ENCODE measurements at regions not wholly inside any gene's neighbourhood (a gene's known extent, or its start where the extent isn't known, plus 50 kb on each side); places are given as distances from the start of the nearest gene placed in this dataset.
"Not testable (repeated sequence)": the region's sequence is repeated elsewhere in the genome, so short reads cannot be mapped to it uniquely, and the experiment has no call there.

GRCh38 chr13:59038824-59039223, 1124.9 kb downstream of the DIAPH3 start:
- DNase-seq: no peak

GRCh38 chr13:59043016-59043415, 1120.7 kb downstream of the DIAPH3 start:
- DNase-seq: no peak

DNA sequence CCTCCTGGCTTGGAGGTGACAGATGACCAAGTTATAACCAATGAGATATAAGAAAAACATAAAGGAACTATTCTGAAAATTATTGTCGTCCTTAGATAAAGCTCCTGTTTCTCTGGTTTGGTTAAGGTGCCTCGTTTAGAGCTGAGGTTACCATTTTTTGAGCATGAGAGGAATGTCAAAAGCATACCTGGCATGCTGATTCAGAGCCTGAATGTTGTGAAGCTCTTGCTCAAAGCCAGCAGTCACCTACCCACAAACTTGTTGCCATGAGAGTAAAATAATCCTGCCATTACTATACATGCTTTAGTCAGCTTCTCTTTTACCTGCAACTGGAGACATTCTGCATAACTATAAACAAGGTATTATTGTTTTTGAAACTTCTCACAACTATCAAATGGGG, 1116.2 kb downstream of the DIAPH3 start:
- DNase-seq: no peak

- DNase-seq: no peak
Measured at GRCh38 chr13:59061621-59062020, 1102.1 kb downstream of the DIAPH3 start.

DNA sequence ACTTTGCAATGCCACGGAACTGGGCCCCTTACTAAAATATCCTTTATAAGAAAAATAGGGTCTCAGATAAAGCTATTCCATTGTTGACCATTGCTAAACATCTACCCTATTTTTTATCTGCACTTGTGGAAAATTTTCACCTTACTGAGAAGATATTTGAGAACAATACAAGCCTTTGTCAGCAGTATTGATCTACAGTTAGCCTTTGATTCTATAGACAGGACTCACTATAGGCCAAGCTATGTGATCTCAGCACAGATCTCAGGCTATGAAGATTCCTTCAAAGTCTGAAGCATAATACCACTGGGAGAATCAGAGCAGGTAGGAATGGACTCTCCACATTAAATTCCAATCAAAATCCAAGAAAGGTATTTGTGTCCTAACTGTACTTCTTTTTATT, 1099.7 kb downstream of the DIAPH3 start:
- no peak for DNase-seq

- DNase-seq: not testable (repeated sequence)
Measured at GRCh38 chr13:59076386-59076785, 1087.3 kb downstream of the DIAPH3 start.

GRCh38 chr13:59086147-59086546, 1077.6 kb downstream of the DIAPH3 start:
- no peak for DNase-seq

- DNase-seq: no peak
Measured at GRCh38 chr13:59088716-59089115, 1075.0 kb downstream of the DIAPH3 start.

DNA sequence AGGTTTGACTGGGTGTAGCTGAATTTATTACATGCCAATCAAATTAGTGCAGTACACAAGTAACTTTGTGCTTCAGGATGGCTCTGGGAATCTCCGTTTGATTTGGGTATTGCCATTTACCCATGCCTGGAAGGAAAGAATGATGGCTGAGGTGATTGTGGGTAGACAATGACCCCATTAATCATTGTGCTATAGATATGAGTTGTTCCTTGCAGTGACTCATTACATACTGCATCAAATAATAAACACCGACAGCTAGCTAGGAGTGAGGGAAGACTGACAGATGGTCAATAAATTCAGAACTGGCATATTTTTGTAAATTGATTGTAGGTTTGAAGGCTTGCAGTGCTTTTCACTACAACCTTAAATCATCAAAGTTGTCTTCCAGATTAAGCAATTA, 1069.5 kb downstream of the DIAPH3 start:
- no peak for DNase-seq

- DNase-seq: no peak
Measured at GRCh38 chr13:59099182-59099974, 1064.3 kb downstream of the DIAPH3 start.

DNA sequence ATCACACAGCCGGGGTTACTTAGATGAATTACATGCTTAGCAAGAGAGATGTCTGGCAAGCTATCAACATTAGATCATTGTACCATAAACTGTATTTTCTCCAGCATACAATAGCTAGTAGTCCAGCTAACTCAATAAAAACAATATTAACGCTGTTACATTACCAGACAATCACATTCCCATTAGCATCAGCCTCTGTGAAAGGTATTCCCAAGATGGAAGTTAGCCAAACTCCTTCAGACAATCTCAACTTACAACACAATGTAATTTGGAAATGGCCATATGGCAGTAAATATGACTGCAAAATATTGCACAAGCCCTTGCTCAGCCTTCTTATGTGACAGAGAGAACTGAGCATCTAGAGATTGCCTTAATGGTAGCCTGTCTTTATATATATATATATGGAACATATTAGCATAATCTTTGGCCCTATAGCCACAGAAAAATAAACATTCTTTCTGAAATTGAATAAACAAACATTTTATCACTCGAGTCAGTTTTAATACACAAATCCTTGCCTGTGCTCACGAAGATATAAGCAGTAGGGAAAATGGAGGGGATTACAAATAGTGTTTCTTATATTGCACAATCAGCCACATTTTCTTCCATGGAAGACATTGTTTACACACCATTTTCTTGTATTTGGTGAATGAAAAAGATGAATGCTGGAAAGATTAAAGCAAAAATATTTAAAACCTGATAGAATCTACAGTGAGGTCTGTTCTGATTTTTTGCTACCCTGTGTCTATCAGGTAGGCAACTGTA, 1060.5 kb downstream of the DIAPH3 start:
- DNase-seq: no peak

DNA sequence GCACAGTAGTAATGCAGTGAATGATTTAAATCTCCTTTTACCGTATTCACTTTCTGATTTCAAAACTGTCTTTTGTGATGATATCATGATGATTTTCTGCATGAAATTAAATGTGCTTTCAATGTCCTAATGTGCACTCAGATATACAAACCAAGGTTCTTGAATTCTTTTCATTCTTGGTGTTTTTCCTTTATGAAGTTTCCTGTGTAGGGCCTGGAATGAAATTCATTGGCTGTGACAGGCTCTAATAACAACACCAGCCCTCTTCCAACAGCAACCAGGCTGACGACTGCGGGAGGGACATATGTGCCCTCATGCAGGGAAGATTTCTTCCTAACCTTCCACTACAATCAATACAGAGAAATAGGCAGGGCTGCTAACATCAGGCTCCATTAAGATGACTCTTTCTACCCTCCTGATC, 1052.0 kb downstream of the DIAPH3 start:
- no peak for DNase-seq

- no peak for DNase-seq
Measured at GRCh38 chr13:59112221-59112718, 1051.5 kb downstream of the DIAPH3 start.

DNA sequence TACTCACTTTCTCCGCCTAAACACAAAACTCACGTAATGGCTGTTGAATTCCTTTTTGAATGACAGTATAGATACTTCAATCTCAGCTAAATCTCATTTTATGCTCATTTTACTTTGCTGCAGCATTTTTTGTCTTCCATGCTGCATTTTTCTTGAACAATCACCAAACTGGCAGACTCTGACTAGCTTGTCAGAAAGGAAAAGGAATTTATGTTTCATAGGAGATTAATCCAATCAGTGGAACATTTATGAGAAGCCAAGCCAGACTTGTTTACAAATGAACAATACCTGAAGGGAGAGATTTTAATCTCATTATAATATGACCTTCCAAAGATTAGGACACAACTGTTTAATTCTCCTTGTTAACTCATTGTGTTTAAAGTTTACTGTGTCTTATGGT, 1044.3 kb downstream of the DIAPH3 start:
- no peak for DNase-seq

DNA sequence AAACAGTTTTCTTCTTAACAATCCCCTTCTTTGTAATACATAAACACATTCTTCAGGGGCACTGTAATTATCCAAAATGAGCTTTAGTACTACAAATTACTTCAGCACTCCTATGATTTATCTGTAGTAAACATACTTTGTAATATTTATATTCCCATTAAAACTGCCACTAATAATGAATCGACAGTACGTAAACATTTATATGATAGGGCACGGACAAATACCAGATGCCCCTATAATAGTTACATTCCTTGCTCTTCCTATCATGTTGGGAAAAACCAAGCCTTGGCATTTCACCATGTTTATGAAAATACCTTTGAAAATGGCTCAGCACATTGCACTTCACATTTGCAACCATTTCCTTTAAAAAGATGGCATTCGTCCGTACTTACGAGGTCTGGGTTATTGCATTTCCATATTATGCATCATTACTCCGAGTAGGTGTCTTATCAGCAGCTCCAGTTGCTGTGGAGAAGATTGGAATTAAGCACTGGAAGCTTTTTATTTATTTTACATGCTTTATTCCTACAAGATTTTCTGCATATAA, 1043.4 kb downstream of the DIAPH3 start:
- DNase-seq: no peak

- no peak for DNase-seq
Measured at GRCh38 chr13:59121507-59121906, 1042.2 kb downstream of the DIAPH3 start.

GRCh38 chr13:59126474-59126873, 1037.3 kb downstream of the DIAPH3 start:
- no peak for DNase-seq

- no peak for DNase-seq
Measured at GRCh38 chr13:59133903-59134302, 1029.8 kb downstream of the DIAPH3 start.

DNA sequence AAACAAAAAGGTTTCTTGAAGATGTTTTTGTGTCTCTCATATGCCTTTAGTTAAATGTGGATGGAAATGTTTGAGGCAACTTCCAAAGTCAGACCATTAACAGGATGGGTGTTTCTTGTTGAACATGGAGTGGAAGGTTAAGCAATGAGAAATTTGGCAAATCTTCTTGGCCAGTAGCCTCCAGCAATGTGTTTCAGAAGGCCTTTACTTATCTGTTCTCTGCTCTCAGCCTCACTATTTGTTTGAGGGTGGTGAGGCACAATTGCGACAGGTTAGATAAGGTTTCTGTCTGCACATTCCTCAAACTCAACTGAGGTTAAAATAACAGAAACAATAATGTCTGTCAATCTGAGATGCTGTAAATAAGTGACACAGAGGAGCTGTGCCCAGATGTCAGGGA, 1019.0 kb downstream of the DIAPH3 start:
- no peak for DNase-seq

GRCh38 chr13:59145381-59145780, 1018.3 kb downstream of the DIAPH3 start:
- no peak for DNase-seq

DNA sequence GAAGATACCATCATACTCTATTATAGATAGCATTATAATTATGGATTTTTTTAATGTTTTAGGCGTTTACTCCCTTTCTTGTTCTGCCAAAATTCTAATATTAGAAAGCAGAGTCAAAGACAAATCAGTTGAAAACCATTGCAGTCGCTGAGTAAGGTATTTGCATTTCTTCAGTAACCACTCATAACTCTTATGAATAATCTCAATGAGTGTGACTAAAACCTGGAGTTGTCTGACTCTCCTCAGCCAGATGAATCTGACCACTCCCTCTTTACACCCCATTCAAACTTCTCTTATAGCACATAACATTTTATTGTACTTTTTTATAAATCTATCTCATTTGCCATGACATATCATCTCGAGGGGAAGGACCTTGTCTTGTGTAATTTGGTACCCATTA, 1006.5 kb downstream of the DIAPH3 start:
- no peak for DNase-seq

DNA sequence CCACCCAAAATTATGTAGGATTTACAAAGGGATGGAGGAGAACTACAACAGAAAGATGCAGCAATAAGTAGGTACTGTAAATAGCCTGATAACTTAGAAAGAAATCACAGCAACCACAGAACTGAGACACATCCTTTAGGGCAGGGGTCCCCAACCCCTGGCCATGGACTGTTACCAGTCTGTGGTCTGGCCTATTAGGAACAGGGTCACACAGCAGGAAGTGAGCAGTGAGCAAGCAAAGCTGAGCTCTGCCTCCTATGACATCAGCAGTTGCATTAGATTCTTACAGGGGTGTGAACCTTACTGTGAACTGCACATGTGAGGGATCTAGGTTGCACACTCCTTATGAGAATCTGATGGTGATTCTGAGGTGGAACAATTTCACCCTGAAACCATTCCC, 997.6 kb downstream of the DIAPH3 start:
- DNase-seq: no peak

- DNase-seq: no peak
Measured at GRCh38 chr13:59172076-59172475, 991.7 kb downstream of the DIAPH3 start.

- DNase-seq: no peak
Measured at GRCh38 chr13:59176775-59177174, 987.0 kb downstream of the DIAPH3 start.
